ENCODE measurements at regions not wholly inside any gene's neighbourhood (a gene's known extent, or its start where the extent isn't known, plus 50 kb on each side); places are given as distances from the start of the nearest gene placed in this dataset.

DNA sequence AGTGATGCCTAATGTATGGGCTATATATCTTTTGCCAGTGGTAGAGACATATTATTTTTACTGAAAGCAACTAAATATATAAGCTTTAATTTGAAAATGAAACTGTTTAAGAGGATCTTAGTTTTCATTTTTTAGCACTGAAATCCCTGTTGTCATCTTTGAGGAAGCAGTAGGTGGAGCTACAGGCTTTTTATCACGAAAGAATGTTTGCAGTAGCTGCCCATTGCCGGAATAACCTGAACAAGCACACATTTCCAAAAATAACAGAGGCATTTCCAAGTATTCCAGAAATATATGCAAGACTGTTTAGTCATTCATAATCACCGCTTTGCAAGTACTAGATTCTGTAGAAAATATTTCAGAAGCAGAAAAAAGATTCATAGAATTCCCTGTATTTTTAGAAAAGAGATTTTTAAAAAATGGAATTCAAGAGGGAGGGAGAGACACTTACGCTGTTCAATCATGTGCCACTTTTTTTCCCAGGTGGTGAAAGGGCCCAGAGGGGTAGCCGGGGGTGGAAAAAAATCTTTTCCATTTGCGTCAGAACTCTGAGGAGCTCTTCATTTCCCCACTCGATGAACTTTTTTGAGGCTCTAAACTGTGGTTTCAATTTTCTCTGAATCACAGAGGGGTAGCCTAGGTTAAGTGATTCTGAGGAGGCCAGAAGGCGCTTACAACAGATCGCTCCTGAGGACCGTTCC, 142.5 kb upstream of the FERMT1 start:
- FAIRE-seq (peak; percentile 85), ATAC-seq (peak; percentile 68)
- TF ChIP-seq FOXK1 (CRISPR knock-in tag; IDR thresholded peaks at IDR 0.05; ENCODE audit: borderline replicate concordance, low read depth) (0 out of 2 replicates have a peak, but pooled peaks have one; percentile 31), CTCF (CRISPR knock-in tag; IDR thresholded peaks at IDR 0.05) (peak; percentile 67), STAG1 (CRISPR knock-in tag; IDR thresholded peaks at IDR 0.05) (peak; percentile 78), RAD21 (CRISPR knock-in tag; IDR thresholded peaks at IDR 0.05) (peak; percentile 62; the same call in 1 of the 2 replicates), ZNF34 (CRISPR knock-in tag; IDR thresholded peaks at IDR 0.05; ENCODE audit: borderline replicate concordance) (no peak), MEIS1 (CRISPR knock-in tag; IDR thresholded peaks at IDR 0.05; ENCODE audit: borderline replicate concordance) (no peak), ELF3 (CRISPR knock-in tag; IDR thresholded peaks at IDR 0.05) (0 out of 2 replicates have a peak, but pooled peaks have one; percentile 18)

More for the DNA sequence above, 142.5 kb upstream of the FERMT1 start:
- H3K36me3 ChIP-seq (replicated peaks in 1 of 2; ENCODE audit: control insufficient read depth in 1 of 2, insufficient read depth in 2 of 2, low read length in 2 of 2), result no peaks in the 10 kb centered on the region
- CTCF ChIA-PET (ENCODE audit: low intra/inter-chr PET ratio, low total read pairs), result interaction anchor here (1.0 kb wide), 1 partner anchor 123 kb away, joined by 3 read pairs; no protein-coding TSS in a partner anchor
- 8% methylated on average over 10 of the region's 10 CpGs for WGBS (ENCODE audit: low lambda C conversion rate)
- H3K4me3 ChIP-seq (replicated peaks in 1 of 3; ENCODE audit: insufficient read depth in 1 of 3, low read depth in 2 of 3, low read length in 3 of 3), result no peak overlapping the region
- H3K27ac ChIP-seq (ENCODE audit: extremely low read length, insufficient read depth, low read length), result no peak overlapping the region
- in situ Hi-C loops (cut with HindIII; ENCODE audit: extremely low pct_ligation_motif_present, low pct_unique_long_range_greater_than_20kb), result no loop called here
- H4K20me1 ChIP-seq (ENCODE audit: insufficient read depth, low read length), result no peaks in the 10 kb centered on the region
- H3K9me3 ChIP-seq (ENCODE audit: low read length), result no peaks in the 10 kb centered on the region
- H3K4me1 ChIP-seq (ENCODE audit: insufficient read depth, low read length), result no peaks in the 10 kb centered on the region
- DNase-seq (ENCODE audit: low spot score), result peak; percentile 55
- no peak overlapping the region for H3K9ac ChIP-seq (ENCODE audit: insufficient read depth, low read depth, low read length)
- no TSS peak for BruUV-seq (replicated peaks)
- peak overlapping the region; percentile 8 for H2AFZ ChIP-seq (ENCODE audit: low read length)
- no peaks in the 10 kb centered on the region for H3K79me2 ChIP-seq (ENCODE audit: insufficient read depth, low read length)
- intact Hi-C loops (cut with micrococcal nuclease; ENCODE audit: unreplicated experiment), result loop anchor here (1.0 to 10.0 kb wide), 3 partner anchors 293 to 1019 kb away; no protein-coding TSS in a partner anchor
- H3K4me2 ChIP-seq (ENCODE audit: low read depth, low read length), result no peak overlapping the region
- POLR2A ChIA-PET, result no interaction called here
- peaks cover 0 to 2% of the 10 kb centered on the region in 2 experiments; a peak in 1 of 5 replicates for H3K27me3 ChIP-seq (ENCODE audit: control insufficient read depth in 1 of 2, insufficient read depth in 2 of 2, low read length in 2 of 2)
